Smooth muscle cell (in vitro differentiated cells): ENCODE measurements at regions not wholly inside any gene's neighbourhood (a gene's known extent, or its start where the extent isn't known, plus 50 kb on each side); places are given as distances from the start of the nearest gene placed in this dataset.
A peak's percentile ranks its signal among the peaks of the same experiment; 100 is the strongest.

Experiments
- DNase-seq: peaks from one replicate; lab custom pipeline; 2025; ENCODE audit not compliant: unreplicated experiment; lab: John Stamatoyannopoulos, UW
- H2AFZ ChIP-seq: fragments of 200-600 bp; sonication (generic); 2 replicates; pipeline ENCODE4 v1.6.0; 2016; ENCODE audit warnings: antibody characterized with exemption, low read depth, mild to moderate bottlenecking
- H3F3A ChIP-seq: fragments of 200-600 bp; sonication (generic); 2 replicates; pipeline ENCODE4 v1.6.0; 2017; ENCODE audit warnings: antibody characterized with exemption, low read depth
- H3K27ac ChIP-seq: fragments of 200-600 bp; sonication (generic); 2 replicates; pipeline ENCODE4 v1.5.1; 2016; ENCODE audit warnings: low read depth, mild to moderate bottlenecking
- H3K27me3 ChIP-seq: fragments of 200-600 bp; sonication (generic); 2 replicates; pipeline ENCODE4 v1.6.1; 2016; ENCODE audit warnings: low read depth, mild to moderate bottlenecking
- H3K36me3 ChIP-seq: fragments of 200-600 bp; sonication (generic); 2 replicates; pipeline ENCODE4 v1.5.1; 2016; ENCODE audit warnings: low read depth
- H3K4me1 ChIP-seq: fragments of 200-600 bp; sonication (generic); 2 replicates; pipeline ENCODE4 v1.5.1; 2016; ENCODE audit warnings: low read depth
- H3K4me2 ChIP-seq: fragments of 200-600 bp; sonication (generic); 2 replicates; pipeline ENCODE4 v1.6.0; 2016; ENCODE audit warnings: mild to moderate bottlenecking
- H3K4me3 ChIP-seq: fragments of 200-600 bp; sonication (generic); 2 replicates; pipeline ENCODE4 v1.5.1; 2016; ENCODE audit warnings: mild to moderate bottlenecking
- H3K79me2 ChIP-seq: fragments of 200-600 bp; sonication (generic); 2 replicates; pipeline ENCODE4 v1.6.0; 2016; ENCODE audit warnings: low read depth, mild to moderate bottlenecking
- H3K9ac ChIP-seq: fragments of 200-600 bp; sonication (generic); 2 replicates; pipeline ENCODE4 v1.6.0; 2016; ENCODE audit warnings: low read depth
- H3K9me3 ChIP-seq: fragments of 200-600 bp; sonication (generic); replicated peaks from 2 replicates; pipeline ENCODE4 v1.5.1; 2016; ENCODE audit warnings: low read depth
- H4K20me1 ChIP-seq: fragments of 200-600 bp; sonication (generic); 2 replicates; pipeline ENCODE4 v1.6.0; 2016; ENCODE audit warnings: low read depth
- WGBS: methylation state at CpG from one replicate; pipeline ENCODE4 v1.1.7; 2016; ENCODE audit warnings: low lambda C conversion rate; 5-methylcytosine and 5-hydroxymethylcytosine counted together
- TF ChIP-seq, protein P1 (sequence below): fragments of 200-600 bp; sonication (generic); IDR thresholded peaks from 2 replicates; pipeline ENCODE4 v1.5.1; 2017; ENCODE audit warnings: borderline replicate concordance, mild to moderate bottlenecking, antibody characterized with exemption; ENCODE audit not compliant: insufficient read depth, poor library complexity, severe bottlenecking

DNA sequence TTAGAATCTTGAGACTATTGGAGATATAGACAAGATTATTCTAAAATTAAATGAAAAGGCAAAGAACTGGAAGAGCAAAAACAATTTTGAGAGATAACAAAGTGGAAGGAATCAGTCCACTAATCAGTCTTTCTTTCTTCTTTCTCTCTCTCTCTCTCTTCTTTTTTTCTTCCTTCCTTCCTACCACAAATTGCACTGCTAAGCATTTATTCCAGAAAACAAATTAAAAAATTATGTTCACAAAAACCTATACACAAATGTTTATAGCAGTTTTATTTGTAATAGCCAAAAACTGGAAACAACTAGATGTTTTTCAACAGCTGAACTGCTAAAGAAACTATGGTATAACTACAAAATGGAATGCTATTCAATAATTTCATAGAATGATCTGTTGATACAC, 291.9 kb upstream of the FTMT start:
- no peak for DNase-seq
- Histone ChIP-seq H3K4me3 (no peak overlapping the region), H4K20me1 (no peaks in the 10 kb centered on the region), H3K79me2 (no peaks in the 10 kb centered on the region), H3K9ac (no peak overlapping the region), H2AFZ (no peak overlapping the region), H3K36me3 (no peaks in the 10 kb centered on the region), H3F3A (no peaks in the 10 kb centered on the region), H3K9me3 (no peaks in the 10 kb centered on the region), H3K27ac (no peak overlapping the region), H3K27me3 (peaks cover 1% of the 10 kb centered on the region), H3K4me1 (no peaks in the 10 kb centered on the region), H3K4me2 (no peak overlapping the region)
- TF ChIP-seq, protein P1, sequence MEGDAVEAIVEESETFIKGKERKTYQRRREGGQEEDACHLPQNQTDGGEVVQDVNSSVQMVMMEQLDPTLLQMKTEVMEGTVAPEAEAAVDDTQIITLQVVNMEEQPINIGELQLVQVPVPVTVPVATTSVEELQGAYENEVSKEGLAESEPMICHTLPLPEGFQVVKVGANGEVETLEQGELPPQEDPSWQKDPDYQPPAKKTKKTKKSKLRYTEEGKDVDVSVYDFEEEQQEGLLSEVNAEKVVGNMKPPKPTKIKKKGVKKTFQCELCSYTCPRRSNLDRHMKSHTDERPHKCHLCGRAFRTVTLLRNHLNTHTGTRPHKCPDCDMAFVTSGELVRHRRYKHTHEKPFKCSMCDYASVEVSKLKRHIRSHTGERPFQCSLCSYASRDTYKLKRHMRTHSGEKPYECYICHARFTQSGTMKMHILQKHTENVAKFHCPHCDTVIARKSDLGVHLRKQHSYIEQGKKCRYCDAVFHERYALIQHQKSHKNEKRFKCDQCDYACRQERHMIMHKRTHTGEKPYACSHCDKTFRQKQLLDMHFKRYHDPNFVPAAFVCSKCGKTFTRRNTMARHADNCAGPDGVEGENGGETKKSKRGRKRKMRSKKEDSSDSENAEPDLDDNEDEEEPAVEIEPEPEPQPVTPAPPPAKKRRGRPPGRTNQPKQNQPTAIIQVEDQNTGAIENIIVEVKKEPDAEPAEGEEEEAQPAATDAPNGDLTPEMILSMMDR: no peak

GRCh38 chr5:121572061-121572460, 279.6 kb upstream of the FTMT start:
- Histone ChIP-seq H3K4me2 (peak overlapping the region; percentile 54), H4K20me1 (no peaks in the 10 kb centered on the region), H3K27ac (no peak overlapping the region), H2AFZ (no peak overlapping the region), H3K79me2 (no peaks in the 10 kb centered on the region), H3F3A (no peaks in the 10 kb centered on the region), H3K9ac (no peak overlapping the region), H3K4me3 (no peak overlapping the region), H3K27me3 (no peaks in the 10 kb centered on the region), H3K36me3 (no peaks in the 10 kb centered on the region), H3K9me3 (no peaks in the 10 kb centered on the region), H3K4me1 (peaks cover 2% of the 10 kb centered on the region)
- TF ChIP-seq, protein P1: no peak
- no peak for DNase-seq
- WGBS: 65% methylated on average over 1 of the region's 1 CpG

DNA sequence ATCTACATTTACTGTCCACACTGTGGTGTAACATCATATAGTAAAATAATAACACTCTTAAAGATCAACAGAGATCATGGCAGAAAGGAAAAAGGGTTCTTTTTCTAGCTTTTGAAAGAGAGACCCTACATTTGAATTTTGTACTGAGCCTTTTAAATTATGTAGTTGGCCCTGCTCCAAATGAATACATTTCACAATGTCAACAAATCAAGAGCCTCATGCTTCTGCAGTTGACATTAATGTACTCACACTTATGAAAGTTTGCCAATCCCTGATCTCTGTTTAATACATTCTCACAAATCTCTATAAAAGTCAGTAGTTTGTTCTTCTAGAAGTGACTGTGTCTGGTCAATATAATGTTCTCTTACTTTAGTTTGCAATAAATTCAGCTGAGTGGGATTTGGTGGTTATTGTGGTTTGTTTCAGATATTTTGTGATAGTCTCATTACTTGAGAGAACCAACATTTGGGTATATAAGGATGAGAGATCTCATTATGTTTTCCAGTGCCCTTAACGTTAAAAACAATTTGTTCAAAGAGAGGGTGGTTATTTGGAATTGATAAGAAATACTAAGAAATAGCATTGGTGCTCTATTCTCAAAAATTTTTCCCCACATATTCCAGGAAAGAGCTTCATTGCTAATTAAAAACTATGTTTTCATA, 277.8 kb upstream of the FTMT start:
- Histone ChIP-seq H3K9me3 (no peaks in the 10 kb centered on the region), H3K27ac (no peak overlapping the region), H3K27me3 (no peaks in the 10 kb centered on the region), H2AFZ (no peak overlapping the region), H3K4me3 (no peak overlapping the region), H3F3A (no peaks in the 10 kb centered on the region), H3K9ac (no peak overlapping the region), H3K36me3 (no peaks in the 10 kb centered on the region), H3K4me1 (peaks cover 2% of the 10 kb centered on the region), H3K4me2 (no peak overlapping the region), H3K79me2 (no peaks in the 10 kb centered on the region), H4K20me1 (no peaks in the 10 kb centered on the region)
- WGBS: 54% methylated on average over 1 of the region's 1 CpG
- no peak for DNase-seq
- TF ChIP-seq, protein P1: no peak

GRCh38 chr5:121581588-121581987, 270.1 kb upstream of the FTMT start:
- 94% methylated on average over 2 of the region's 2 CpGs for WGBS
- DNase-seq: no peak

More at GRCh38 chr5:121581588-121581987, 270.1 kb upstream of the FTMT start:
- Histone ChIP-seq H4K20me1 (no peaks in the 10 kb centered on the region), H3K27ac (no peak overlapping the region), H3K36me3 (no peaks in the 10 kb centered on the region), H3K4me1 (no peaks in the 10 kb centered on the region), H3K4me3 (no peak overlapping the region), H3F3A (no peaks in the 10 kb centered on the region), H3K79me2 (no peaks in the 10 kb centered on the region), H3K9me3 (no peaks in the 10 kb centered on the region), H3K27me3 (peaks cover 4% of the 10 kb centered on the region), H2AFZ (no peak overlapping the region), H3K9ac (no peak overlapping the region), H3K4me2 (no peak overlapping the region)
- TF ChIP-seq, protein P1: no peak
